ENCODE measurements at regions not wholly inside any gene's neighbourhood (a gene's known extent, or its start where the extent isn't known, plus 50 kb on each side); places are given as distances from the start of the nearest gene placed in this dataset.

DNA sequence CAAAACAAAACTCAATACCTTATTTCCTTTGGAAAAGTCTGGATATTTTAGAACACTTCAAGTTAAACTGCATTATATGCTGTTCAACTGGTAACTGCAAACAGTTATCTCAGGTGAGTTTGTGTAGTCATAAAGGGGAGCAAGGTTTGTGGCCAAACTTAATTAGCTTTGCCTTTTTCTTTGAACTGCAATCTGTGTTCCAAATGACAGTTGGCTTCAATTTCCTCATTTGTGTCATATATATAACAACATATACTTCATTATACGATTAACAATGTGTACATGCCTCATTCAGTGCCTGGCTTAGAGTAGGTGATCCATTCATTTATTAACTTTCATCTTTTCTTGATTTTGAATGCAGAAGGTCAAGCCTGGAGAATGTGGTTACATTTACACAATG lies 55.8 kb downstream of the KCNE4 start:
- TF ChIP-seq, protein P1, sequence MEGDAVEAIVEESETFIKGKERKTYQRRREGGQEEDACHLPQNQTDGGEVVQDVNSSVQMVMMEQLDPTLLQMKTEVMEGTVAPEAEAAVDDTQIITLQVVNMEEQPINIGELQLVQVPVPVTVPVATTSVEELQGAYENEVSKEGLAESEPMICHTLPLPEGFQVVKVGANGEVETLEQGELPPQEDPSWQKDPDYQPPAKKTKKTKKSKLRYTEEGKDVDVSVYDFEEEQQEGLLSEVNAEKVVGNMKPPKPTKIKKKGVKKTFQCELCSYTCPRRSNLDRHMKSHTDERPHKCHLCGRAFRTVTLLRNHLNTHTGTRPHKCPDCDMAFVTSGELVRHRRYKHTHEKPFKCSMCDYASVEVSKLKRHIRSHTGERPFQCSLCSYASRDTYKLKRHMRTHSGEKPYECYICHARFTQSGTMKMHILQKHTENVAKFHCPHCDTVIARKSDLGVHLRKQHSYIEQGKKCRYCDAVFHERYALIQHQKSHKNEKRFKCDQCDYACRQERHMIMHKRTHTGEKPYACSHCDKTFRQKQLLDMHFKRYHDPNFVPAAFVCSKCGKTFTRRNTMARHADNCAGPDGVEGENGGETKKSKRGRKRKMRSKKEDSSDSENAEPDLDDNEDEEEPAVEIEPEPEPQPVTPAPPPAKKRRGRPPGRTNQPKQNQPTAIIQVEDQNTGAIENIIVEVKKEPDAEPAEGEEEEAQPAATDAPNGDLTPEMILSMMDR (IDR thresholded peaks at IDR 0.05; ENCODE audit: insufficient read depth, low read length): no peak
- TF ChIP-seq POLR2AphosphoS5 (IDR thresholded peaks at IDR 0.05; ENCODE audit: low read depth) (no peak), GABPA (IDR thresholded peaks at IDR 0.05; ENCODE audit: low read depth) (no peak)
- TF ChIP-seq, protein P2, sequence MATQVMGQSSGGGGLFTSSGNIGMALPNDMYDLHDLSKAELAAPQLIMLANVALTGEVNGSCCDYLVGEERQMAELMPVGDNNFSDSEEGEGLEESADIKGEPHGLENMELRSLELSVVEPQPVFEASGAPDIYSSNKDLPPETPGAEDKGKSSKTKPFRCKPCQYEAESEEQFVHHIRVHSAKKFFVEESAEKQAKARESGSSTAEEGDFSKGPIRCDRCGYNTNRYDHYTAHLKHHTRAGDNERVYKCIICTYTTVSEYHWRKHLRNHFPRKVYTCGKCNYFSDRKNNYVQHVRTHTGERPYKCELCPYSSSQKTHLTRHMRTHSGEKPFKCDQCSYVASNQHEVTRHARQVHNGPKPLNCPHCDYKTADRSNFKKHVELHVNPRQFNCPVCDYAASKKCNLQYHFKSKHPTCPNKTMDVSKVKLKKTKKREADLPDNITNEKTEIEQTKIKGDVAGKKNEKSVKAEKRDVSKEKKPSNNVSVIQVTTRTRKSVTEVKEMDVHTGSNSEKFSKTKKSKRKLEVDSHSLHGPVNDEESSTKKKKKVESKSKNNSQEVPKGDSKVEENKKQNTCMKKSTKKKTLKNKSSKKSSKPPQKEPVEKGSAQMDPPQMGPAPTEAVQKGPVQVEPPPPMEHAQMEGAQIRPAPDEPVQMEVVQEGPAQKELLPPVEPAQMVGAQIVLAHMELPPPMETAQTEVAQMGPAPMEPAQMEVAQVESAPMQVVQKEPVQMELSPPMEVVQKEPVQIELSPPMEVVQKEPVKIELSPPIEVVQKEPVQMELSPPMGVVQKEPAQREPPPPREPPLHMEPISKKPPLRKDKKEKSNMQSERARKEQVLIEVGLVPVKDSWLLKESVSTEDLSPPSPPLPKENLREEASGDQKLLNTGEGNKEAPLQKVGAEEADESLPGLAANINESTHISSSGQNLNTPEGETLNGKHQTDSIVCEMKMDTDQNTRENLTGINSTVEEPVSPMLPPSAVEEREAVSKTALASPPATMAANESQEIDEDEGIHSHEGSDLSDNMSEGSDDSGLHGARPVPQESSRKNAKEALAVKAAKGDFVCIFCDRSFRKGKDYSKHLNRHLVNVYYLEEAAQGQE (IDR thresholded peaks at IDR 0.05; ENCODE audit: insufficient replicate concordance, low read depth): no peak
